HG03558 (cell line): ENCODE measurements at regions not wholly inside any gene's neighbourhood (a gene's known extent, or its start where the extent isn't known, plus 50 kb on each side); places are given as distances from the start of the nearest gene placed in this dataset.

Source experiments
- ATAC-seq: cut with Tn5 transposase; IDR thresholded peaks from one replicate; pipeline ENCODE4 v1.9.1; 2021; ENCODE audit warnings: moderate number of reproducible peaks; ENCODE audit not compliant: unreplicated experiment; ENCODE audit errors: extremely low read depth

GRCh38 chr9:99326112-99326916 is 104.2 kb downstream of the SEC61B start:
- ATAC-seq = no peak

- ATAC-seq = no peak
Observed at GRCh38 chr9:99326917-99327189, 104.8 kb downstream of the SEC61B start.

- no peak for ATAC-seq
Observed at GRCh38 chr9:99327667-99328066, 105.6 kb downstream of the SEC61B start.

- no peak for ATAC-seq
Observed at GRCh38 chr9:99335280-99335679, 113.2 kb downstream of the SEC61B start.

- no peak for ATAC-seq
Observed at GRCh38 chr9:99336005-99336404, 113.9 kb downstream of the SEC61B start.

GRCh38 chr9:99336531-99336930 is 114.4 kb downstream of the SEC61B start:
- no peak for ATAC-seq

- no peak for ATAC-seq
Observed at GRCh38 chr9:99340281-99340680, 118.2 kb downstream of the SEC61B start.

GRCh38 chr9:99341686-99342085 is 119.6 kb downstream of the SEC61B start:
- no peak for ATAC-seq

GRCh38 chr9:99345451-99345850 is 123.4 kb downstream of the SEC61B start:
- no peak for ATAC-seq

- ATAC-seq = no peak
Observed at GRCh38 chr9:99345942-99346341, 123.9 kb downstream of the SEC61B start.

GRCh38 chr9:99347568-99347967 is 125.5 kb downstream of the SEC61B start:
- ATAC-seq = no peak

GRCh38 chr9:99348289-99348688 is 126.2 kb downstream of the SEC61B start:
- no peak for ATAC-seq

- ATAC-seq = no peak
Observed at GRCh38 chr9:99349870-99350269, 127.8 kb downstream of the SEC61B start.

GRCh38 chr9:99350461-99350860 is 128.4 kb downstream of the SEC61B start:
- no peak for ATAC-seq

- ATAC-seq = no peak
Observed at GRCh38 chr9:99351647-99352046, 129.6 kb downstream of the SEC61B start.

- ATAC-seq = no peak
Observed at GRCh38 chr9:99352826-99353225, 130.7 kb downstream of the SEC61B start.

GRCh38 chr9:99353408-99353807 is 131.3 kb downstream of the SEC61B start:
- no peak for ATAC-seq

- no peak for ATAC-seq
Observed at GRCh38 chr9:99354104-99354503, 132.0 kb downstream of the SEC61B start.

- no peak for ATAC-seq
Observed at GRCh38 chr9:99356512-99356971, 134.5 kb downstream of the SEC61B start.

GRCh38 chr9:99357575-99357974 is 135.5 kb downstream of the SEC61B start:
- ATAC-seq = no peak

GRCh38 chr9:99358668-99359067 is 136.6 kb downstream of the SEC61B start:
- no peak for ATAC-seq

GRCh38 chr9:99359336-99359735 is 137.3 kb downstream of the SEC61B start:
- no peak for ATAC-seq
